ENCODE measurements at regions not wholly inside any gene's neighbourhood (a gene's known extent, or its start where the extent isn't known, plus 50 kb on each side); places are given as distances from the start of the nearest gene placed in this dataset.

DNA sequence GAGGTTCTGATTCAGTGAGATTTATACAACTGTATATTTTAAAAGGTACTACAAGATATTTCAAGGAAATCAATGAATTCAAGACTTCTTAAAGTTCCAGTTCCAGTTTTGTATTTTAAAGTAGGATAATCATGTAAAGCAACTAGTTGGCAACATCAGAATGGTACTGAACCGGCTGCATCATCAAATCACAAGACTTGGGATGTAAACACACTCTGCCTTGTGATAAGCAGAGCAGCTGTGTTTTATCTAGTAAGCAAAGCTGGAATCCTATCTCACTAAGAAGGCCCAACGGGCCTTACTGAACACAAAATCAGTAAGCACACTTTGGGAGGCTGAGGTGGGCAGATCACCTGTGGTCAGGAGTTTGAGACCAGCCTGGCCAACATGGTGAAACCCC, 327.2 kb upstream of the NREP start:
- no peak for TF ChIP-seq CTCF (IDR thresholded peaks at IDR 0.05)
- no peak for TF ChIP-seq EP300 (IDR thresholded peaks at IDR 0.05)
- no peak for TF ChIP-seq POLR2A (IDR thresholded peaks at IDR 0.05)
